A673 (cell line): ENCODE measurements at regions not wholly inside any gene's neighbourhood (a gene's known extent, or its start where the extent isn't known, plus 50 kb on each side); places are given as distances from the start of the nearest gene placed in this dataset.

Experiments used
- BruUV-seq: library from RNA; stranded (reverse); fragments of 400-500 nt; replicated peaks from 2 replicates; lab custom pipeline; 2021; lab: Mats Ljungman, UMichigan
- CTCF ChIA-PET: fragments of 300-600 bp; sonication (Branson Sonifier 250); formaldehyde crosslinking; loops from one replicate; lab custom pipeline; 2022; ENCODE audit warnings: antibody characterized with exemption; lab: Charles Lee
- POLR2A ChIA-PET: fragments of 300-600 bp; sonication (Branson Sonifier 250); formaldehyde crosslinking; loops from one replicate; lab custom pipeline; 2022; ENCODE audit warnings: antibody characterized with exemption; ENCODE audit not compliant: low non-redundant PET; lab: Charles Lee
- DNase-seq: peaks from one replicate; pipeline ENCODE4 v3.0.0-alpha.2; 2015; ENCODE audit warnings: low spot score
- H3K27ac ChIP-seq: fragments of 200-600 bp; sonication (generic); 2 replicates; pipeline ENCODE4 v1.5.1; 2016; ENCODE audit warnings: mixed run types, low read depth, mild to moderate bottlenecking, mixed read lengths, antibody characterized with exemption, low read length; ENCODE audit not compliant: poor library complexity, severe bottlenecking
- H3K27me3 ChIP-seq: fragments of 200-600 bp; sonication (generic); replicated peaks from 2 replicates; pipeline ENCODE4 v1.6.1; 2017; ENCODE audit warnings: mixed run types, low read depth, mild to moderate bottlenecking, mixed read lengths, antibody characterized with exemption, low read length; ENCODE audit not compliant: insufficient read depth, poor library complexity
- H3K36me3 ChIP-seq: fragments of 200-600 bp; sonication (generic); 2 replicates; pipeline ENCODE4 v1.6.1; 2016; ENCODE audit warnings: mixed run types, mild to moderate bottlenecking, mixed read lengths, antibody characterized with exemption, low read length; ENCODE audit not compliant: insufficient read depth, poor library complexity, severe bottlenecking
- H3K4me1 ChIP-seq: fragments of 200-600 bp; sonication (generic); 2 replicates; pipeline ENCODE4 v1.6.1; 2017; ENCODE audit warnings: mixed run types, mild to moderate bottlenecking, mixed read lengths, antibody characterized with exemption, low read length; ENCODE audit not compliant: insufficient read depth, poor library complexity, severe bottlenecking
- H3K4me3 ChIP-seq: fragments of 200-600 bp; sonication (generic); 2 replicates; pipeline ENCODE4 v1.5.1; 2016; ENCODE audit warnings: low read depth, mixed run types, mild to moderate bottlenecking, mixed read lengths, low read length; ENCODE audit not compliant: poor library complexity, severe bottlenecking
- H3K9me3 ChIP-seq: fragments of 200-600 bp; sonication (generic); 2 replicates; pipeline ENCODE4 v1.6.1; 2016; ENCODE audit warnings: mixed run types, low read depth, mild to moderate bottlenecking, mixed read lengths, antibody characterized with exemption, low read length; ENCODE audit not compliant: poor library complexity, severe bottlenecking
- CTCF ChIP-seq: fragments of 300-800, 200-600 bp; sonication (generic); conservative IDR thresholded peaks from 2 replicates; pipeline ENCODE4 v1.5.1; 2017; ENCODE audit warnings: low read depth, mild to moderate bottlenecking, antibody characterized with exemption, low read length, moderate library complexity, mixed read lengths
- EZH2 ChIP-seq: fragments of 200-600 bp; sonication (generic); IDR thresholded peaks from 2 replicates; pipeline ENCODE4 v1.6.1; 2017; ENCODE audit warnings: borderline replicate concordance, low read depth, mild to moderate bottlenecking, mixed read lengths, antibody characterized with exemption, low read length; ENCODE audit not compliant: poor library complexity, severe bottlenecking
- intact Hi-C: fragments of 100-400 bp; cut with micrococcal nuclease; formaldehyde crosslinking; loops from one replicate; pipeline ENCODE4 v1.10.0; 2022; ENCODE audit not compliant: unreplicated experiment

GRCh38 chr5:2570586-2570985 lies 180.9 kb downstream of the IRX2 start:
- no peak for DNase-seq
- POLR2A ChIA-PET: no interaction called here
- no peaks in the 10 kb centered on the region for H3K27me3 ChIP-seq
- H3K27ac ChIP-seq: no peak overlapping the region
- H3K9me3 ChIP-seq: peaks cover 27% of the 10 kb centered on the region
- BruUV-seq: no TSS peak
- no peaks in the 10 kb centered on the region for H3K36me3 ChIP-seq
- no peak overlapping the region for H3K4me3 ChIP-seq
- H3K4me1 ChIP-seq: no peaks in the 10 kb centered on the region
- intact Hi-C loops: no loop called here
- TF ChIP-seq CTCF (no peak), EZH2 (no peak)
- CTCF ChIA-PET: no interaction called here

DNA sequence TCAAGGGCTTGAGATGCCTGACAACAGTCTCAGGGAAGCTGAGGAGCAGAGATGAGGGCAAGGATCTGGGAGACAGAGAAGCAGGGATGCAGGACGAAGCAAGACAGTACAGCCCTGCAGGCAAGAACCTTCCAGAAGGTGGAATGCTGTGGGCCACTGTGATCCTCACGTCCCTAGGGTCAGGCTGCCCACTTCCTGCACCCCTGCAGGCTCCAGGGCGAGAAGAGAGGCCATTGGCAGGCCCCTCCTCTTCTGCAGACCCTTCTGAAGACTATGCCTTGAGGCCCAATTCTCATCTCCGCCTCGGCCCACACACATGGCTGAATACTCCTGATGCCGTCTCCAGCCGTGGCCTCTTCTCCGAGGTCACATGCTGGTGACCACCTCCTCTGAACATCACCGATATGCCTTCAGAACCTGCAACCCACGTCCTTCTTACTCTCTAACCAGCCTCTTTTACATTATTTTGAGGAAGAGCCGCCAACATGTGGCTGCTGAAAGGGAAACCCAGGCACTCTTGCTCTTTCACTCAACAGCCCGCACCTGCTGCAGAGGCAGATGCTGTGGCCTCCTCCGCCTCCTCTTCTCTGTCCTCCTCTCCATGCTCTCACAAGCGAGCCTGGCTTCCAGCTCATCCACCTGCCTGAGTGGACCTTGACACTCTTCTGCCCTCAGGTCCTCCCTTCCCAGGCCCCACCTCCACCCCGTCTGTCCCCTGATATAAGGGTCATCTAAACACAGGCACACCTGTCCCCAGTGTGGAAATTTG lies 181.5 kb downstream of the IRX2 start:
- ChIA-PET POLR2A (no interaction called here), CTCF (no interaction called here)
- Histone ChIP-seq H3K9me3 (peaks cover 26% of the 10 kb centered on the region), H3K4me3 (no peak overlapping the region), H3K36me3 (no peaks in the 10 kb centered on the region), H3K27ac (no peak overlapping the region), H3K27me3 (no peaks in the 10 kb centered on the region), H3K4me1 (no peaks in the 10 kb centered on the region)
- intact Hi-C loops: no loop called here
- no peak for DNase-seq
- TF ChIP-seq EZH2: no peak
- TF ChIP-seq CTCF: no peak
- BruUV-seq: no TSS peak

GRCh38 chr5:2569176-2569575 lies 182.3 kb downstream of the IRX2 start:
- no TSS peak for BruUV-seq

More at GRCh38 chr5:2569176-2569575, 182.3 kb downstream of the IRX2 start:
- no peak for DNase-seq
- ChIA-PET CTCF (no interaction called here), POLR2A (no interaction called here)
- intact Hi-C loops: no loop called here
- Histone ChIP-seq H3K9me3 (peaks cover 26% of the 10 kb centered on the region), H3K27ac (no peak overlapping the region), H3K36me3 (no peaks in the 10 kb centered on the region), H3K4me1 (no peaks in the 10 kb centered on the region), H3K4me3 (no peak overlapping the region), H3K27me3 (no peaks in the 10 kb centered on the region)
- TF ChIP-seq EZH2: no peak
- no peak for TF ChIP-seq CTCF
